Gastroesophageal sphincter (tissue), 3 donors: ENCODE measurements at regions not wholly inside any gene's neighbourhood (a gene's known extent, or its start where the extent isn't known, plus 50 kb on each side); places are given as distances from the start of the nearest gene placed in this dataset.

ENCODE experiments used
- EP300 ChIP-seq: sonication (generic); formaldehyde crosslinking; IDR thresholded peaks from one replicate; pipeline ENCODE4 v1.6.1; 2017; ENCODE audit warnings: antibody characterized with exemption, mild to moderate bottlenecking
- POLR2A ChIP-seq, 2 donors: fragments of 450-650 bp; IDR thresholded peaks; one replicate each; pipeline ENCODE4 v1.6.1; 2017; ENCODE audit warnings: antibody characterized with exemption in 2 of 2, mild to moderate bottlenecking in 2 of 2, moderate library complexity in 1 of 2
- POLR2AphosphoS5 ChIP-seq: sonication (generic); formaldehyde crosslinking; IDR thresholded peaks from one replicate; pipeline ENCODE4 v1.6.1; 2017; ENCODE audit warnings: antibody characterized with exemption
- TF ChIP-seq, protein P1 (sequence below), 4 experiments: fragments of 200-600 bp in 2 of 4; fragments of 450-650 bp in 2 of 4; sonication (generic) in 1 of 4; IDR thresholded peaks; one replicate each; pipeline ENCODE4 v1.5.1; 2017 to 2019; ENCODE audit warnings: antibody characterized with exemption in 4 of 4, mild to moderate bottlenecking in 2 of 4, moderate library complexity in 2 of 4

DNA sequence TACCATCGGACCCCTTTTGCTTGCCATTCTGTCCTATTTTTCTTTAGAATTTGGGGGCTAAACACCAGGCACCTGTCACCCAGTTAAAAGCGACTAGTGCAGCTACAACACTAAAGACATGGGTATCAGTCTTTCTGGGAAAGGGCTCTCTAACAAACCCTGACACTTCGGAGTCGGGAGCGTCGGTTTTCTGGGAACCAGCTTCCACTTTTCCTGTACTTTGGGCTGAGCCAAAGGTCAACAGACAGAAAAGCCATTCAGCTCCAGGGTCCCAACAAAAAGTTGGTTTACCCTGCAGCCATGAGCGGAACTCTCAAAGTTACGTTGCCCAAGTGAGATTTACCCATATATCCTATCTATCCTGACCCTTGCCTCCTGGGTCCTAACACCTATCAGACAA is 337.0 kb upstream of the SLITRK5 start:
- no peak for TF ChIP-seq POLR2AphosphoS5
- TF ChIP-seq POLR2A (IDR thresholded peaks at IDR 0.05), result no peak
- TF ChIP-seq, protein P1, sequence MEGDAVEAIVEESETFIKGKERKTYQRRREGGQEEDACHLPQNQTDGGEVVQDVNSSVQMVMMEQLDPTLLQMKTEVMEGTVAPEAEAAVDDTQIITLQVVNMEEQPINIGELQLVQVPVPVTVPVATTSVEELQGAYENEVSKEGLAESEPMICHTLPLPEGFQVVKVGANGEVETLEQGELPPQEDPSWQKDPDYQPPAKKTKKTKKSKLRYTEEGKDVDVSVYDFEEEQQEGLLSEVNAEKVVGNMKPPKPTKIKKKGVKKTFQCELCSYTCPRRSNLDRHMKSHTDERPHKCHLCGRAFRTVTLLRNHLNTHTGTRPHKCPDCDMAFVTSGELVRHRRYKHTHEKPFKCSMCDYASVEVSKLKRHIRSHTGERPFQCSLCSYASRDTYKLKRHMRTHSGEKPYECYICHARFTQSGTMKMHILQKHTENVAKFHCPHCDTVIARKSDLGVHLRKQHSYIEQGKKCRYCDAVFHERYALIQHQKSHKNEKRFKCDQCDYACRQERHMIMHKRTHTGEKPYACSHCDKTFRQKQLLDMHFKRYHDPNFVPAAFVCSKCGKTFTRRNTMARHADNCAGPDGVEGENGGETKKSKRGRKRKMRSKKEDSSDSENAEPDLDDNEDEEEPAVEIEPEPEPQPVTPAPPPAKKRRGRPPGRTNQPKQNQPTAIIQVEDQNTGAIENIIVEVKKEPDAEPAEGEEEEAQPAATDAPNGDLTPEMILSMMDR (IDR thresholded peaks at IDR 0.05), result no peak
- no peak for TF ChIP-seq EP300
